Suprapubic skin (tissue), 3 donors: ENCODE measurements at regions not wholly inside any gene's neighbourhood (a gene's known extent, or its start where the extent isn't known, plus 50 kb on each side); places are given as distances from the start of the nearest gene placed in this dataset.

Experiments
- POLR2A ChIP-seq, 2 donors: fragments of 450-650 bp; IDR thresholded peaks; one replicate each; pipeline ENCODE4 v1.6.1; 2017; ENCODE audit warnings: antibody characterized with exemption in 2 of 2, mild to moderate bottlenecking in 2 of 2, moderate library complexity in 2 of 2
- TF ChIP-seq, protein P1 (sequence below), 2 donors: fragments of 200-600 bp in 1 of 2; fragments of 450-650 bp in 1 of 2; sonication (generic) in 1 of 2; IDR thresholded peaks; one replicate each; pipeline ENCODE4 v1.5.1; 2016 to 2019; ENCODE audit warnings: antibody characterized with exemption in 2 of 2, mild to moderate bottlenecking in 1 of 2, moderate library complexity in 1 of 2

DNA sequence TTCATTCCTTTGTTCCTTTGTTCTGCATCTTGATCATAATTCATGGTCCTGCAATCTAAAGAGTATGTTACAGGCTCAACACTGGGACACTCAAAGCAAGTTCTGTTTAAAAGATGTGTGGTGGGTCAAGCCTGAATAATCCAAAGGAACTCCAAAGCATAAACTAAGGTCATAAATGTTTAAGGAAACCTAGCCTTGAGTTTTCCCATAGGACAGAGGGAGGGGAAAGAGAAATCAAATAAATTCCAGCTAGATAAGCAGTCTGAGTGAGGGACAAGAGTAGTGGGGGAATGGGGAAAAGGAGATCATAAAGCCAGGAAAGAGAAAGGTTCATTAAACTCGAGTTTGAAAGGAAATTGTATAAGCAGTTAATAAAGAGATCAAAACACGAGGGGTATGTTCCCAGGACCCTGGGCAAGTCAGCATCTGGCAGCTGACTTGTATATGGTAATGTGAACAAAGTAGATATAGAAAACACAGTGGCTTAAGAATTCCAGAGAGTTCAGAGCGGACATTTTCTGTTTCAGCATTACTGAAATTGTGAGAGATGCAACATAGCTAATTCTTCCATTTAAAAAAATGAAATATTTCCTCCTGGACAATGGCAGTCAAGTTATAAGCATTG lies 125.8 kb upstream of the EDNRA start:
- TF ChIP-seq, protein P1, sequence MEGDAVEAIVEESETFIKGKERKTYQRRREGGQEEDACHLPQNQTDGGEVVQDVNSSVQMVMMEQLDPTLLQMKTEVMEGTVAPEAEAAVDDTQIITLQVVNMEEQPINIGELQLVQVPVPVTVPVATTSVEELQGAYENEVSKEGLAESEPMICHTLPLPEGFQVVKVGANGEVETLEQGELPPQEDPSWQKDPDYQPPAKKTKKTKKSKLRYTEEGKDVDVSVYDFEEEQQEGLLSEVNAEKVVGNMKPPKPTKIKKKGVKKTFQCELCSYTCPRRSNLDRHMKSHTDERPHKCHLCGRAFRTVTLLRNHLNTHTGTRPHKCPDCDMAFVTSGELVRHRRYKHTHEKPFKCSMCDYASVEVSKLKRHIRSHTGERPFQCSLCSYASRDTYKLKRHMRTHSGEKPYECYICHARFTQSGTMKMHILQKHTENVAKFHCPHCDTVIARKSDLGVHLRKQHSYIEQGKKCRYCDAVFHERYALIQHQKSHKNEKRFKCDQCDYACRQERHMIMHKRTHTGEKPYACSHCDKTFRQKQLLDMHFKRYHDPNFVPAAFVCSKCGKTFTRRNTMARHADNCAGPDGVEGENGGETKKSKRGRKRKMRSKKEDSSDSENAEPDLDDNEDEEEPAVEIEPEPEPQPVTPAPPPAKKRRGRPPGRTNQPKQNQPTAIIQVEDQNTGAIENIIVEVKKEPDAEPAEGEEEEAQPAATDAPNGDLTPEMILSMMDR (IDR thresholded peaks at IDR 0.05), result no peak
- no peak for TF ChIP-seq POLR2A (IDR thresholded peaks at IDR 0.05)
